Putamen (tissue), 1 donor: ENCODE measurements at regions not wholly inside any gene's neighbourhood (a gene's known extent, or its start where the extent isn't known, plus 50 kb on each side); places are given as distances from the start of the nearest gene placed in this dataset.
A peak's percentile ranks its signal among the peaks of the same experiment; 100 is the strongest.
"Not testable (repeated sequence)": the region's sequence is repeated elsewhere in the genome, so short reads cannot be mapped to it uniquely, and the experiment has no call there.

ENCODE experiments used
- DNase-seq: peaks from one replicate; pipeline ENCODE4 v3.0.0-alpha.2; 2016; ENCODE audit warnings: low spot score

GRCh38 chr21:14903172-14903865, 161.5 kb downstream of the NRIP1 start:
- DNase-seq, result no peak

- no peak for DNase-seq
Measured at GRCh38 chr21:14901482-14901958, 163.3 kb downstream of the NRIP1 start.

- no peak for DNase-seq
Measured at GRCh38 chr21:14900611-14901010, 164.2 kb downstream of the NRIP1 start.

GRCh38 chr21:14900058-14900457, 164.7 kb downstream of the NRIP1 start:
- no peak for DNase-seq

GRCh38 chr21:14895792-14896191, 169.0 kb downstream of the NRIP1 start:
- DNase-seq, result no peak

GRCh38 chr21:14890141-14890540, 174.7 kb downstream of the NRIP1 start:
- DNase-seq, result no peak

GRCh38 chr21:14889080-14889810, 175.6 kb downstream of the NRIP1 start:
- no peak for DNase-seq

GRCh38 chr21:14888202-14888601, 176.6 kb downstream of the NRIP1 start:
- peak; percentile 59 for DNase-seq

GRCh38 chr21:14886001-14886400, 178.8 kb downstream of the NRIP1 start:
- DNase-seq, result no peak

GRCh38 chr21:14883351-14883750, 181.4 kb downstream of the NRIP1 start:
- DNase-seq, result no peak

GRCh38 chr21:14882545-14882944, 182.3 kb downstream of the NRIP1 start:
- not testable (repeated sequence) for DNase-seq

GRCh38 chr21:14881863-14882499, 182.8 kb downstream of the NRIP1 start:
- DNase-seq, result no peak

GRCh38 chr21:14880922-14881321, 183.9 kb downstream of the NRIP1 start:
- DNase-seq, result no peak

GRCh38 chr21:14879458-14879857, 185.3 kb downstream of the NRIP1 start:
- DNase-seq, result no peak

- DNase-seq, result no peak
Measured at GRCh38 chr21:14878971-14879370, 185.8 kb downstream of the NRIP1 start.

- DNase-seq, result no peak
Measured at GRCh38 chr21:14877581-14878228, 187.1 kb downstream of the NRIP1 start.

GRCh38 chr21:14876524-14876840, 188.3 kb downstream of the NRIP1 start:
- no peak for DNase-seq

GRCh38 chr21:14875704-14876523, 188.9 kb downstream of the NRIP1 start:
- DNase-seq, result no peak

GRCh38 chr21:14875186-14875585, 189.6 kb downstream of the NRIP1 start:
- DNase-seq, result no peak

GRCh38 chr21:14874379-14874778, 190.4 kb downstream of the NRIP1 start:
- DNase-seq, result no peak

- no peak for DNase-seq
Measured at GRCh38 chr21:14871861-14872260, 192.9 kb downstream of the NRIP1 start.

GRCh38 chr21:14870853-14871149, 194.0 kb downstream of the NRIP1 start:
- no peak for DNase-seq
